IPS DF 6.9 (cell line): ENCODE measurements at regions not wholly inside any gene's neighbourhood (a gene's known extent, or its start where the extent isn't known, plus 50 kb on each side); places are given as distances from the start of the nearest gene placed in this dataset.
"Not testable (repeated sequence)": the region's sequence is repeated elsewhere in the genome, so short reads cannot be mapped to it uniquely, and the experiment has no call there.

Experiments
- DNase-seq: peaks from one replicate; pipeline ENCODE4 v3.0.0-alpha.2; 2013; ENCODE audit warnings: low read depth, low spot score
- H3K27ac ChIP-seq: one replicate; pipeline ENCODE4 v1.5.1; 2013; ENCODE audit warnings: low read length, control low read depth
- H3K27me3 ChIP-seq: 2 replicates; pipeline ENCODE4 v1.6.1; 2013; ENCODE audit warnings: mild to moderate bottlenecking, low read length; ENCODE audit not compliant: control insufficient read depth, insufficient read depth
- H3K36me3 ChIP-seq: 2 replicates; pipeline ENCODE4 v1.6.1; 2013; ENCODE audit warnings: low read length; ENCODE audit not compliant: control insufficient read depth, insufficient read depth
- H3K4me1 ChIP-seq: 2 replicates; pipeline ENCODE4 v1.6.1; 2013; ENCODE audit warnings: low read length; ENCODE audit not compliant: control insufficient read depth, insufficient read depth
- H3K4me3 ChIP-seq: 2 replicates; pipeline ENCODE4 v1.5.1; 2013; ENCODE audit warnings: mild to moderate bottlenecking, low read length
- H3K9me3 ChIP-seq: 2 replicates; pipeline ENCODE4 v1.6.1; 2013; ENCODE audit warnings: low read length, inconsistent platforms; ENCODE audit not compliant: control insufficient read depth, insufficient read depth
- WGBS: extraction: QIAGEN DNeasy Blood & Tissue Kit; methylation state at CpG from one replicate; pipeline ENCODE4 v1.1.7; 2013; ENCODE audit warnings: mixed read lengths, missing lambda C conversion rate; ENCODE audit not compliant: insufficient read length, insufficient coverage; 5-methylcytosine and 5-hydroxymethylcytosine counted together

GRCh38 chr5:84791138-84791537 is 406.5 kb upstream of the EDIL3 start:
- no peaks in the 10 kb centered on the region for H3K4me1 ChIP-seq
- no peaks in the 10 kb centered on the region for H3K9me3 ChIP-seq
- no peak overlapping the region for H3K4me3 ChIP-seq
- H3K36me3 ChIP-seq, result no peaks in the 10 kb centered on the region
- no peak overlapping the region for H3K27ac ChIP-seq
- no peaks in the 10 kb centered on the region for H3K27me3 ChIP-seq
- DNase-seq, result no peak

DNA sequence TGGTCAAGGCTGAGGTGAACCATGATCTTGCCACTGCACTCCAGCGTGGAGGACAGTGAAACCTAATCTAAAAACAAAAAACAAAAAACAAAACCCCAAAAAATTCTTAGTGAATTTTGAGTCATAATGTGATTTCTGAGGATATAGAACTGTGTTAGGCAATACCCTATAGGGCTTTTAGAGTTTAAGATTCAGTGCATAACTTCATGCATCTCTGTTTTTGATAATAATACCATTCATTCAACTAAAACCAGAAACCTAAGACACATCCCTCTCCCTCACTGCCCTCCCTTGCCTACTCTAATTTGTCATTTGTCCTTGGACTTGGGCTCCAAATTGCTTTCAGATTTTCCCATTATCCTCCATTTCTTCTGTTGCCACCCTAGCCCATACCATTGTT is 405.7 kb upstream of the EDIL3 start:
- H3K4me1 ChIP-seq, result no peaks in the 10 kb centered on the region
- H3K36me3 ChIP-seq, result no peaks in the 10 kb centered on the region
- no peaks in the 10 kb centered on the region for H3K27me3 ChIP-seq
- H3K4me3 ChIP-seq, result no peak overlapping the region
- WGBS, result no CpG with 5 or more reads among the region's 1 CpG
- H3K9me3 ChIP-seq, result no peaks in the 10 kb centered on the region
- no peak overlapping the region for H3K27ac ChIP-seq
- no peak for DNase-seq

GRCh38 chr5:84783003-84783402 is 398.3 kb upstream of the EDIL3 start:
- no peaks in the 10 kb centered on the region for H3K27me3 ChIP-seq
- H3K36me3 ChIP-seq, result no peaks in the 10 kb centered on the region
- H3K27ac ChIP-seq, result no peak overlapping the region
- DNase-seq, result no peak
- no CpG with 5 or more reads among the region's 3 CpGs for WGBS
- H3K4me1 ChIP-seq, result no peaks in the 10 kb centered on the region
- H3K9me3 ChIP-seq, result no peaks in the 10 kb centered on the region
- no peak overlapping the region for H3K4me3 ChIP-seq

DNA sequence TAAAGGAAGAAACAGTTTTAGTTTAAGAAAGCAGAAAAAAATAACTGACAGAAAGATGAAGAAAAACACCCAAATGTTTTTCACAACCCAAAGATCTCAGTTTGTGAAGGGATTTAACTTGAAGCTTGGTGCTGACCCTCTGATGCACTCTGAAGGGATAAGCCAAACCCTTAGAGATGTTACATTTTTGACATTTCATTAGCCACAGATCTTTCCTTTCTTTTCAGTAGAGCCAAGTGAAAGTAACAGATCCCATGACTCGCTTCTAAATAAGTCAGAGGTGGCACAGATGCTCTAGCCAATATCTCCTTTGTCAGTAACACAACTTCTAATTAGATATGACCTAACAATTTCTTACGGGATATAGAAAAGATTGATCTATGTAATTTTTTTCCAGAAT is 394.5 kb upstream of the EDIL3 start:
- Histone ChIP-seq H3K4me1 (no peaks in the 10 kb centered on the region), H3K36me3 (no peaks in the 10 kb centered on the region), H3K27ac (no peak overlapping the region), H3K4me3 (no peak overlapping the region), H3K9me3 (no peaks in the 10 kb centered on the region), H3K27me3 (no peaks in the 10 kb centered on the region)
- no peak for DNase-seq
- WGBS, result no CpG with 5 or more reads among the region's 2 CpGs

DNA sequence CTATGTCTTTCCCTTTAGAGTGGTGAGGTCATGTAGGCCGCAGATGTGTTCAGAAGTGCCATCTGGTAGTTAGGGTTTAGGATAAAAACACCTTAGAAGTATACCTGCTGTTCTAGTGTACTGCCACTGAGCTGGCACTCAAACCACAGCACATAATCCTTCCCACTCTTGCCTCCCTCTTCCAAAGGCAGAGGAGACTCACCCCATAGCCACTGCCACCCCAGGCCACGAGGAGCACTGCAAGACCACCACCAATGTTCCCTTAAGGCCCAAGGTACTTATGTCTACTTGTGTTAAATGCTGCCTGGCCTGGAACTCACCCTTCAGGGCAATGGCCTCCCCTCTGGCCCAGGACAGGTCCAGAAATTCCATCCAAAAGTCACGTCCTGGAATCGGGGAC is 379.5 kb upstream of the EDIL3 start:
- no peaks in the 10 kb centered on the region for H3K27me3 ChIP-seq
- peak; percentile 5 for DNase-seq
- no peak overlapping the region for H3K4me3 ChIP-seq
- H3K27ac ChIP-seq, result no peak overlapping the region
- H3K9me3 ChIP-seq, result no peaks in the 10 kb centered on the region
- no peaks in the 10 kb centered on the region for H3K36me3 ChIP-seq
- no CpG with 5 or more reads among the region's 4 CpGs for WGBS
- H3K4me1 ChIP-seq, result no peaks in the 10 kb centered on the region

DNA sequence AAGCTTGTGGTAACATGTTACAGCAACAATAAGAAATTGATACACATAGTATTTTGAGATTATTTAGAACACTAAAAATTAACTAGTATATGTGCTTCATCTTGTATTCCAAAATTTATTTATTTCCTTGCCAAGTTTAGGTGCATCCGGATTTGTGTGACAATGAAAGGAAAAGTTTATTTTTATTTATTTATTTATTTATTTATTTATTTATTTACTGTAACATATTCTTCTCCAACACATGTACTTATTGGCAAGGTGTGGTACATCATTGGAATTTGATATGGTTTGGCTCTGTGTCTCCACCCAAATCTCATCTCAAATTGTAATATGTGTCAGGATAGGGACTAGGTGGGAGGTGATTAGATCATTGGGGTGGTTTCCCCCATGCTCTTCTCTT is 373.3 kb upstream of the EDIL3 start:
- Histone ChIP-seq H3K4me1 (no peaks in the 10 kb centered on the region), H3K4me3 (no peak overlapping the region), H3K36me3 (no peaks in the 10 kb centered on the region), H3K27me3 (no peaks in the 10 kb centered on the region), H3K27ac (no peak overlapping the region), H3K9me3 (no peaks in the 10 kb centered on the region)
- no peak for DNase-seq
- no CpG with 5 or more reads among the region's 1 CpG for WGBS

DNA sequence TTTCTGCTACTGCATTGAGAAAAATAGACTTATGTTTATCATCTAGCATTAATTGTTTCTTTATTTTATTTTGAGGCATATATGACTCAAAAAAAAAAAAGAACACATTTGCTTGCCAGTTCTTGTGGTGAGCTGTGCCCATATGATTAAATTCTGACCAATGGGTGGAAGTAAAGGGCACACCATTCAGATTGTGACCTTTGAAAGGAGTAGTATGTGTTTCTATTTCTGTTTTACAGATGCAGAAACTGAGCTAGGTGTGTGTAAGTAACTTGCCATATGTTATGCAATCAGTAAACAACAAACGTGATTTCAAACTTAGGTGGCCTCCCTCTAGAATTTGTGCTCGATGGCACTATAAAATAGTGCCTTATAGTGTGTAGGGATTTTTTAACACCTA is 368.1 kb upstream of the EDIL3 start:
- H3K4me3 ChIP-seq, result no peak overlapping the region
- no peaks in the 10 kb centered on the region for H3K9me3 ChIP-seq
- no peak for DNase-seq
- 100% methylated on average over 1 of the region's 2 CpGs for WGBS
- no peaks in the 10 kb centered on the region for H3K27me3 ChIP-seq
- H3K36me3 ChIP-seq, result no peaks in the 10 kb centered on the region
- H3K4me1 ChIP-seq, result no peaks in the 10 kb centered on the region
- H3K27ac ChIP-seq, result no peak overlapping the region

DNA sequence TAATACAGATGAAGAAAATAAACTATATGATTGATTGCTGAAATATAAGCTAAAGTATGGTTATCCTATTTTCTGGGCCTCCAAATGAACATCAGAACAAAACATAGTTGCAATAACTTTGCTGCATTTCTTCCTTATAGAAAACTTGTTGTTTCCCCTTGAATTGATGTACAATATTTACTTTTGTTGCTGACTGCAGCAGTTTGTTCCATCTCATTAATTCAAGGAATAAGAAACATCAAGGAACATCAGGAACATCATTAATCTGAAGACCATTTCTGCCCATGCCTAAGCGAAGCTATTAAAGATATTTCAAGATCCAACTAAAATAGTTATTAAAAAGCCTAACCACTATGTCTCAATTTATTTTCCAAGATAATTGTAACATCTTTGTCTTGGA is 363.6 kb upstream of the EDIL3 start:
- H3K27ac ChIP-seq, result no peak overlapping the region
- no peaks in the 10 kb centered on the region for H3K36me3 ChIP-seq
- no peak overlapping the region for H3K4me3 ChIP-seq
- WGBS, result no CpG with 5 or more reads among the region's 1 CpG
- no peaks in the 10 kb centered on the region for H3K27me3 ChIP-seq
- no peaks in the 10 kb centered on the region for H3K9me3 ChIP-seq
- no peak for DNase-seq
- no peaks in the 10 kb centered on the region for H3K4me1 ChIP-seq

- not testable (repeated sequence) for H3K4me1 ChIP-seq, DNase-seq, H3K27me3 ChIP-seq, H3K27ac ChIP-seq, H3K9me3 ChIP-seq, H3K36me3 ChIP-seq, H3K4me3 ChIP-seq
- no CpG with 5 or more reads among the region's 2 CpGs for WGBS
Observed at GRCh38 chr5:84746280-84746679, 361.6 kb upstream of the EDIL3 start.

- no peaks in the 10 kb centered on the region for H3K27me3 ChIP-seq
- H3K27ac ChIP-seq, result no peak overlapping the region
- DNase-seq, result no peak
- 100% methylated on average over 1 of the region's 1 CpG for WGBS
- no peaks in the 10 kb centered on the region for H3K4me1 ChIP-seq
- no peak overlapping the region for H3K4me3 ChIP-seq
- no peaks in the 10 kb centered on the region for H3K9me3 ChIP-seq
- H3K36me3 ChIP-seq, result no peaks in the 10 kb centered on the region
Observed at GRCh38 chr5:84741056-84741455, 356.4 kb upstream of the EDIL3 start.

GRCh38 chr5:84729326-84729725 is 344.6 kb upstream of the EDIL3 start:
- H3K4me3 ChIP-seq, result no peak overlapping the region
- WGBS, result no CpG with 5 or more reads among the region's 5 CpGs
- no peak for DNase-seq
- no peaks in the 10 kb centered on the region for H3K9me3 ChIP-seq
- H3K27me3 ChIP-seq, result no peaks in the 10 kb centered on the region
- H3K4me1 ChIP-seq, result no peaks in the 10 kb centered on the region
- no peaks in the 10 kb centered on the region for H3K36me3 ChIP-seq
- no peak overlapping the region for H3K27ac ChIP-seq
